ENCODE measurements at regions not wholly inside any gene's neighbourhood (a gene's known extent, or its start where the extent isn't known, plus 50 kb on each side); places are given as distances from the start of the nearest gene placed in this dataset.

DNA sequence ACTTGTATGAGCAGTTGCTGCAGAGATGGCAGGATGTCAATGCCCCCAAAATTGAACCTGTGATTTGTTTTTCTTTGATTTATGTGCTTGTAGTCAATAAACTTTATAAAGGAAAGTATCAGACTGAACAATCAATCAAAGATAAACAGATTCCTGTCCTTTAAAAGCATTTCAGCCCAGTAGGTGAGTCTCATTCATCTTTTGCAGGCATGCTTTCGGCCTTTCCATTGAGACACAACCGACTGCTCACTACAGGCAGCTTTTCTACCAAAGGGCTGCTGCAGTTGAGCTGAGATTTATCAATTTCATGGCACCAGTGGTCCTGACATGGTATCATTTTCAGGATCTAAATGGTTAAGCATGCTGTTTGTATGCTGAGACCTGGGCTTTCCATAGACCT, 513.6 kb upstream of the PTBP2 start:
- TF ChIP-seq, protein P1, sequence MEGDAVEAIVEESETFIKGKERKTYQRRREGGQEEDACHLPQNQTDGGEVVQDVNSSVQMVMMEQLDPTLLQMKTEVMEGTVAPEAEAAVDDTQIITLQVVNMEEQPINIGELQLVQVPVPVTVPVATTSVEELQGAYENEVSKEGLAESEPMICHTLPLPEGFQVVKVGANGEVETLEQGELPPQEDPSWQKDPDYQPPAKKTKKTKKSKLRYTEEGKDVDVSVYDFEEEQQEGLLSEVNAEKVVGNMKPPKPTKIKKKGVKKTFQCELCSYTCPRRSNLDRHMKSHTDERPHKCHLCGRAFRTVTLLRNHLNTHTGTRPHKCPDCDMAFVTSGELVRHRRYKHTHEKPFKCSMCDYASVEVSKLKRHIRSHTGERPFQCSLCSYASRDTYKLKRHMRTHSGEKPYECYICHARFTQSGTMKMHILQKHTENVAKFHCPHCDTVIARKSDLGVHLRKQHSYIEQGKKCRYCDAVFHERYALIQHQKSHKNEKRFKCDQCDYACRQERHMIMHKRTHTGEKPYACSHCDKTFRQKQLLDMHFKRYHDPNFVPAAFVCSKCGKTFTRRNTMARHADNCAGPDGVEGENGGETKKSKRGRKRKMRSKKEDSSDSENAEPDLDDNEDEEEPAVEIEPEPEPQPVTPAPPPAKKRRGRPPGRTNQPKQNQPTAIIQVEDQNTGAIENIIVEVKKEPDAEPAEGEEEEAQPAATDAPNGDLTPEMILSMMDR (conservative IDR thresholded peaks at IDR 0.05; ENCODE audit: low read depth, low read length): no peak
- TF ChIP-seq EZH2phosphoT487 (IDR thresholded peaks at IDR 0.05; ENCODE audit: borderline replicate concordance, low read length) (no peak), EZH2 (IDR thresholded peaks at IDR 0.05; ENCODE audit: low read length, unreplicated experiment) (no peak)
